GM21360 (cell line): ENCODE measurements at regions not wholly inside any gene's neighbourhood (a gene's known extent, or its start where the extent isn't known, plus 50 kb on each side); places are given as distances from the start of the nearest gene placed in this dataset.

ENCODE experiments used
- ATAC-seq: cut with Tn5 transposase; IDR thresholded peaks from one replicate; pipeline ENCODE4 v1.9.1; 2021; ENCODE audit warnings: mild to moderate bottlenecking, moderate library complexity; ENCODE audit not compliant: unreplicated experiment

- ATAC-seq, result no peak
These were observed 1053.6 kb downstream of the SLC6A15 start for GRCh38 chr12:83859021-83859420.

GRCh38 chr12:83856803-83857202 lies 1055.8 kb downstream of the SLC6A15 start:
- no peak for ATAC-seq

- no peak for ATAC-seq
These were observed 1062.1 kb downstream of the SLC6A15 start for GRCh38 chr12:83850531-83850930.

- ATAC-seq, result no peak
These were observed 1063.9 kb downstream of the SLC6A15 start for GRCh38 chr12:83848702-83849101.

GRCh38 chr12:83843541-83843940 lies 1069.1 kb downstream of the SLC6A15 start:
- ATAC-seq, result no peak

- no peak for ATAC-seq
These were observed 1071.0 kb downstream of the SLC6A15 start for GRCh38 chr12:83841620-83842019.

- no peak for ATAC-seq
These were observed 1084.7 kb downstream of the SLC6A15 start for GRCh38 chr12:83827860-83828259.

- no peak for ATAC-seq
These were observed 1085.4 kb downstream of the SLC6A15 start for GRCh38 chr12:83827193-83827592.

- peak; percentile 56 for ATAC-seq
These were observed 1086.5 kb downstream of the SLC6A15 start for GRCh38 chr12:83826112-83826511.

- ATAC-seq, result peak; percentile 96
These were observed 1089.1 kb downstream of the SLC6A15 start for GRCh38 chr12:83823386-83824045.

GRCh38 chr12:83821967-83822366 lies 1090.6 kb downstream of the SLC6A15 start:
- no peak for ATAC-seq

GRCh38 chr12:83818881-83819280 lies 1093.7 kb downstream of the SLC6A15 start:
- ATAC-seq, result no peak

- no peak for ATAC-seq
These were observed 1094.9 kb downstream of the SLC6A15 start for GRCh38 chr12:83817730-83818129.

GRCh38 chr12:83808591-83808990 lies 1104.0 kb downstream of the SLC6A15 start:
- no peak for ATAC-seq

GRCh38 chr12:83807871-83808270 lies 1104.7 kb downstream of the SLC6A15 start:
- no peak for ATAC-seq

GRCh38 chr12:83805873-83806272 lies 1106.7 kb downstream of the SLC6A15 start:
- no peak for ATAC-seq

GRCh38 chr12:83805156-83805772 lies 1107.3 kb downstream of the SLC6A15 start:
- ATAC-seq, result no peak

GRCh38 chr12:83801972-83802371 lies 1110.6 kb downstream of the SLC6A15 start:
- no peak for ATAC-seq

- ATAC-seq, result no peak
These were observed 1112.6 kb downstream of the SLC6A15 start for GRCh38 chr12:83800022-83800421.

- no peak for ATAC-seq
These were observed 1109.8 kb downstream of the TMTC2 start for GRCh38 chr12:83796531-83796930.

GRCh38 chr12:83793616-83794015 lies 1106.9 kb downstream of the TMTC2 start:
- ATAC-seq, result no peak

- no peak for ATAC-seq
These were observed 1097.7 kb downstream of the TMTC2 start for GRCh38 chr12:83784298-83784890.
